ENCODE measurements at regions not wholly inside any gene's neighbourhood (a gene's known extent, or its start where the extent isn't known, plus 50 kb on each side); places are given as distances from the start of the nearest gene placed in this dataset.

DNA sequence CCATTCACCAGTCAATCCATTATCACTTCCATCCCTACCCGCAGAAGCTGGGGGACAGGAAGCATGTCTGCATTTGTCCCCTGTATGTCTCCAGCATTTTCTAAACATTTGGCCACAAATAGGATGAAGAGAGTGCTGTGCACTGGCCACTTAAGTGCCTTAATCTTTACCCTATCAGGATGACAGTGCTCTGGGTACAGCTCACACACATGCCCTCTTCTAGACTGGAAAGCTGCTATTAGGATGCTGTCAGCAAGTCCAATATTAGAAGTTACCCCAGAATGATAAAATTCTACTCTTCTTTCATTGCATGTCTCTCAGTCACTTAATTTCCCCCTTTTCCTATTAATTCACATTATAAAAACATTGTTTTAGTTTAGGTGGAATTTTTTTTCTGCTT lies 168.4 kb downstream of the RASEF start:
- Histone ChIP-seq H3K27ac (no peak overlapping the region), H3K9me3 (no peaks in the 10 kb centered on the region), H3K4me1 (no peaks in the 10 kb centered on the region), H3K4me3 (no peak overlapping the region), H3K36me3 (no peaks in the 10 kb centered on the region), H3K27me3 (no peaks in the 10 kb centered on the region)
- no peak for DNase-seq (ENCODE audit: low spot score in 2 of 2)
- TF ChIP-seq POLR2AphosphoS5 (IDR thresholded peaks at IDR 0.05) (no peak), POLR2A (IDR thresholded peaks at IDR 0.05) (no peak)
- TF ChIP-seq, protein P1, sequence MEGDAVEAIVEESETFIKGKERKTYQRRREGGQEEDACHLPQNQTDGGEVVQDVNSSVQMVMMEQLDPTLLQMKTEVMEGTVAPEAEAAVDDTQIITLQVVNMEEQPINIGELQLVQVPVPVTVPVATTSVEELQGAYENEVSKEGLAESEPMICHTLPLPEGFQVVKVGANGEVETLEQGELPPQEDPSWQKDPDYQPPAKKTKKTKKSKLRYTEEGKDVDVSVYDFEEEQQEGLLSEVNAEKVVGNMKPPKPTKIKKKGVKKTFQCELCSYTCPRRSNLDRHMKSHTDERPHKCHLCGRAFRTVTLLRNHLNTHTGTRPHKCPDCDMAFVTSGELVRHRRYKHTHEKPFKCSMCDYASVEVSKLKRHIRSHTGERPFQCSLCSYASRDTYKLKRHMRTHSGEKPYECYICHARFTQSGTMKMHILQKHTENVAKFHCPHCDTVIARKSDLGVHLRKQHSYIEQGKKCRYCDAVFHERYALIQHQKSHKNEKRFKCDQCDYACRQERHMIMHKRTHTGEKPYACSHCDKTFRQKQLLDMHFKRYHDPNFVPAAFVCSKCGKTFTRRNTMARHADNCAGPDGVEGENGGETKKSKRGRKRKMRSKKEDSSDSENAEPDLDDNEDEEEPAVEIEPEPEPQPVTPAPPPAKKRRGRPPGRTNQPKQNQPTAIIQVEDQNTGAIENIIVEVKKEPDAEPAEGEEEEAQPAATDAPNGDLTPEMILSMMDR (IDR thresholded peaks at IDR 0.05): no peak
- intact Hi-C loops (cut with DNase I; ENCODE audit: low total_unique reads): no loop called here

DNA sequence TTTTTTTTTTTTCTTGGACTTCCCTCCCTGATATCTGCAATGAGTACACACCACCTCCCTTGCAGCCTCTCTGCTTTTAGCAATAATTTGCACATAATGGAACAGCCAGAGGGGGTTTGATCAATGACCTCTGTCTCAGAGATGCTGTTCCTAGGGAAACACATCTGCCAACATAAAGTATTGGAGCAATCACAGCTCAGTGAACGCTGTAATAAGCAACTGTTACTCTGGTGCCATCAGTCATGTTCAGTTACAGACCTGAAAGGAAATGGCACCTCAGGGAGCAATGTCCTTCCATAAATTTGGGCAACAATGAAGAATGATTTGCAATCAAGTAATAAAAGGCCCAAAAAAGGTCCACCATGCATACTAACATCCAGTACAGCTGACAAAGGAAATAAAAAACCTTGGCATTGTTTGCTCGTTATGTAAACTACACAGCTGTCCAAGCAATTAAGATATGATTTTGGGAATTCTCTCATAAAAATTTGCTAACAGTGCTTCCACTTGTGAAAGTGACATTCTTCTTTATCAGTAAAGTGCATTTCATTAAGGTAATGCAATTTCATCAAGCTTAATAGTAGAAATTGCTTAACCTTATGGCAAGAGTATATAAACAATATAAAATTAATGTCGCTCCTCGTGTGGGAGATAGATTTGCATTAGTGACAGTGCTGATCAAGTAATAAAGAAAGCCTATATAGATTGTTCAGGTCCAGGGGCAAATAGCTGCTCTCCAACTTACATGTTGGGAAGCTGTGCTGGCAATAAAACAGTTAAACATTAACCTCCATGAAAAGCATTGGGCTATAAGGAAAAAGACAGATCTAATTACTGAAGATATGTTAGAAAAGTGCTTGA lies 167.8 kb downstream of the RASEF start:
- Histone ChIP-seq H3K27ac (no peak overlapping the region), H3K36me3 (no peaks in the 10 kb centered on the region), H3K9me3 (no peaks in the 10 kb centered on the region), H3K27me3 (no peaks in the 10 kb centered on the region), H3K4me1 (no peaks in the 10 kb centered on the region), H3K4me3 (no peak overlapping the region)
- DNase-seq (ENCODE audit: low spot score in 2 of 2): no peak
- TF ChIP-seq POLR2AphosphoS5 (IDR thresholded peaks at IDR 0.05) (no peak), POLR2A (IDR thresholded peaks at IDR 0.05) (no peak)
- TF ChIP-seq, protein P1 (IDR thresholded peaks at IDR 0.05): no peak
- intact Hi-C loops (cut with DNase I; ENCODE audit: low total_unique reads): no loop called here

DNA sequence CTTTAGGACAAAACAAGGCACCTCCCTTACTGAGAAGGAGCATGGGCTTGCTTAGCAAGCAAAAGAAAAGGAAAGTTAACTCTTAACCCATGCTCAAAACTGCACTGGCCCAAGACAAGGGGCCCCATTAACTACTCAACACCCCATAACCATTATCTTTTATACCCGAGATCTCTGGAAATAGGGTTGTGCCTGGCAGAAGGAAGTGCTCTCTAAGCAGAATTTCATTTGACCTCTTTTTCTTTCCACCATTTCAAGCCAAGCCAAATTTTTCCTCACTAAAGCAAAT lies 167.2 kb downstream of the RASEF start:
- Histone ChIP-seq H3K36me3 (no peaks in the 10 kb centered on the region), H3K4me3 (no peak overlapping the region), H3K27me3 (no peaks in the 10 kb centered on the region), H3K9me3 (no peaks in the 10 kb centered on the region), H3K27ac (no peak overlapping the region), H3K4me1 (no peaks in the 10 kb centered on the region)
- DNase-seq (ENCODE audit: low spot score in 2 of 2): no peak
- intact Hi-C loops (cut with DNase I; ENCODE audit: low total_unique reads): no loop called here
- TF ChIP-seq POLR2AphosphoS5 (IDR thresholded peaks at IDR 0.05): no peak
- TF ChIP-seq, protein P1 (IDR thresholded peaks at IDR 0.05): no peak
- TF ChIP-seq POLR2A (IDR thresholded peaks at IDR 0.05): no peak

DNA sequence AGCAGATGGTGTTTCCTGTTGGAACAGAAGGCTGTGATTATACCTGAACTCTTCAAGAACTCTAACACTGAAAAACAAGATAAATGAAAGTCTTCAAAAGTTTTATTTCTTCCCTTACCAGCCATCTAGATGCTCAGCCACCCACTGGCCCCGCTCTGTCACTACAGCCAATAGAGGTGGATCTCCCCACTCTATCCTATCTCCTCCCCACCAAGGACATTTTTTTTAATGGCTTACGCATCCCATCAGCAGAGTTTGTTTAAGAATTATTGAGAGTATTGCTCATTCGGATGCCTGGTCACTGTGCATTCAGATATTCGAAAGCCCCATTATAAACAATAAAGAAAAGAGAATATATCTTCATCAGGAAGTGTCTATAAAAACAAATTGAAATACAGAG lies 159.4 kb downstream of the RASEF start:
- H3K27me3 ChIP-seq: no peaks in the 10 kb centered on the region

DNA sequence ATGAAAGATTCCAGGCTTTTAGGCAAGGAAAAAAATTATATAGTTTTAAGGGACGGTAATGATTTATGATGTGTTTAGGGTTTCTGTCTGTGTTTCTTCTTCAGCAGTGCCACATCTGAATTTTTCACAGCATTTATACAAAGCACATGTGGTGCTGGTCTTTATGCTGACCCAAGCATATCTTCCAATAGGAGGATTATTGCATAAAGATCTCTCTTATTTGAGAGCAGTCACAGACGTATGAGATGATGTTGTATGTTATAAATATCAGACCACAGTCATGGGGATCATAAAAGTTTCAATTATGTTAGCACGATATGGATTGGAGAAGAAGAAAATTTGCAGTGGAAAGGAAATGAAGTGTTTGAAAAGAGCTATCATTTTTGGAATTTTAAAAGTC lies 150.9 kb downstream of the RASEF start:
- H3K4me3 ChIP-seq: no peak overlapping the region
- TF ChIP-seq, protein P1 (IDR thresholded peaks at IDR 0.05): no peak
- TF ChIP-seq POLR2A (IDR thresholded peaks at IDR 0.05) (no peak), POLR2AphosphoS5 (IDR thresholded peaks at IDR 0.05) (no peak)
- H3K27ac ChIP-seq: no peak overlapping the region
- H3K27me3 ChIP-seq: no peaks in the 10 kb centered on the region
- H3K9me3 ChIP-seq: peaks cover 12 to 16% of the 10 kb centered on the region in 2 donors
- intact Hi-C loops (cut with DNase I; ENCODE audit: low total_unique reads): no loop called here
- no peaks in the 10 kb centered on the region for H3K4me1 ChIP-seq
- DNase-seq (ENCODE audit: low spot score in 2 of 2): no peak
- no peaks in the 10 kb centered on the region for H3K36me3 ChIP-seq

More for the DNA sequence above, 159.4 kb downstream of the RASEF start:
- no peak overlapping the region for H3K4me3 ChIP-seq
- TF ChIP-seq POLR2A (IDR thresholded peaks at IDR 0.05): no peak
- TF ChIP-seq, protein P1 (IDR thresholded peaks at IDR 0.05): no peak
- TF ChIP-seq POLR2AphosphoS5 (IDR thresholded peaks at IDR 0.05): no peak
- DNase-seq (ENCODE audit: low spot score in 2 of 2): no peak
- no peak overlapping the region for H3K27ac ChIP-seq
- intact Hi-C loops (cut with DNase I; ENCODE audit: low total_unique reads): no loop called here
- no peaks in the 10 kb centered on the region for H3K36me3 ChIP-seq
- H3K4me1 ChIP-seq: no peaks in the 10 kb centered on the region
- no peaks in the 10 kb centered on the region for H3K9me3 ChIP-seq

Measured in breast epithelium (tissue), 4 donors.